ENCODE measurements at regions not wholly inside any gene's neighbourhood (a gene's known extent, or its start where the extent isn't known, plus 50 kb on each side); places are given as distances from the start of the nearest gene placed in this dataset.

GRCh38 chr16:65967376-65967775 lies 399.1 kb upstream of the CDH5 start:
- TF ChIP-seq ARNT (IDR thresholded peaks at IDR 0.05): no peak
- no peak for TF ChIP-seq ELF4 (IDR thresholded peaks at IDR 0.05)
- no peak for TF ChIP-seq FOXA1 (IDR thresholded peaks at IDR 0.05)

All from HEK293T (cell line).